ENCODE measurements at regions not wholly inside any gene's neighbourhood (a gene's known extent, or its start where the extent isn't known, plus 50 kb on each side); places are given as distances from the start of the nearest gene placed in this dataset.

DNA sequence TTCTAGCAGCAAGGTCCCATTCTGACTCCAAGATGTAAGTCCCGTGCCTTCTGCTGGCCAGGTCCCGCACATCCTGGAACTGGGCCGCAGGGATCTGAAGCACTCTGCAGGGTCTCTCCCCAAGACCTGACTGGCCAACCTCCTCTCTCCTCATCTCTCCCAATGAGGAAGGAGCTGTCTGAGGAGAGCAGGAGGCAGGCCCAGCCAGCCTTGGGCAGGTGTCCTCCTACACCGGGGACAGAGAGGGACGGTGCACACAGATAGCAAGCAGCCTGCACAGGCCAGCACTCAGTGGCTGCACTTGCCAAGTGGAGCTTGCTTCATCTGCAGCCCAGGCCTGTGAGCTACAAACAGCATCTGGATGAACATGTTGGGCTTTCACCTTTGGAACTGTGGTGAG lies 76.8 kb upstream of the CD93 start:
- Mint-ChIP-seq H3K36me3 (ENCODE audit: low read depth) (no peaks in the 10 kb centered on the region), H3K4me3 (no peak overlapping the region), H3K27ac (no peak overlapping the region), H3K27me3 (peaks cover 3% of the 10 kb centered on the region), H3K9me3 (no peaks in the 10 kb centered on the region), H3K4me1 (no peaks in the 10 kb centered on the region)
- CTCF ChIA-PET = no interaction called here
- POLR2A ChIA-PET = no interaction called here
- TF ChIP-seq, protein P1, sequence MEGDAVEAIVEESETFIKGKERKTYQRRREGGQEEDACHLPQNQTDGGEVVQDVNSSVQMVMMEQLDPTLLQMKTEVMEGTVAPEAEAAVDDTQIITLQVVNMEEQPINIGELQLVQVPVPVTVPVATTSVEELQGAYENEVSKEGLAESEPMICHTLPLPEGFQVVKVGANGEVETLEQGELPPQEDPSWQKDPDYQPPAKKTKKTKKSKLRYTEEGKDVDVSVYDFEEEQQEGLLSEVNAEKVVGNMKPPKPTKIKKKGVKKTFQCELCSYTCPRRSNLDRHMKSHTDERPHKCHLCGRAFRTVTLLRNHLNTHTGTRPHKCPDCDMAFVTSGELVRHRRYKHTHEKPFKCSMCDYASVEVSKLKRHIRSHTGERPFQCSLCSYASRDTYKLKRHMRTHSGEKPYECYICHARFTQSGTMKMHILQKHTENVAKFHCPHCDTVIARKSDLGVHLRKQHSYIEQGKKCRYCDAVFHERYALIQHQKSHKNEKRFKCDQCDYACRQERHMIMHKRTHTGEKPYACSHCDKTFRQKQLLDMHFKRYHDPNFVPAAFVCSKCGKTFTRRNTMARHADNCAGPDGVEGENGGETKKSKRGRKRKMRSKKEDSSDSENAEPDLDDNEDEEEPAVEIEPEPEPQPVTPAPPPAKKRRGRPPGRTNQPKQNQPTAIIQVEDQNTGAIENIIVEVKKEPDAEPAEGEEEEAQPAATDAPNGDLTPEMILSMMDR (IDR thresholded peaks at IDR 0.05) = no peak
- ATAC-seq (ENCODE audit: low read depth) = no peak
- intact Hi-C loops (cut with micrococcal nuclease) = no loop called here
- DNase-seq = no peak

DNA sequence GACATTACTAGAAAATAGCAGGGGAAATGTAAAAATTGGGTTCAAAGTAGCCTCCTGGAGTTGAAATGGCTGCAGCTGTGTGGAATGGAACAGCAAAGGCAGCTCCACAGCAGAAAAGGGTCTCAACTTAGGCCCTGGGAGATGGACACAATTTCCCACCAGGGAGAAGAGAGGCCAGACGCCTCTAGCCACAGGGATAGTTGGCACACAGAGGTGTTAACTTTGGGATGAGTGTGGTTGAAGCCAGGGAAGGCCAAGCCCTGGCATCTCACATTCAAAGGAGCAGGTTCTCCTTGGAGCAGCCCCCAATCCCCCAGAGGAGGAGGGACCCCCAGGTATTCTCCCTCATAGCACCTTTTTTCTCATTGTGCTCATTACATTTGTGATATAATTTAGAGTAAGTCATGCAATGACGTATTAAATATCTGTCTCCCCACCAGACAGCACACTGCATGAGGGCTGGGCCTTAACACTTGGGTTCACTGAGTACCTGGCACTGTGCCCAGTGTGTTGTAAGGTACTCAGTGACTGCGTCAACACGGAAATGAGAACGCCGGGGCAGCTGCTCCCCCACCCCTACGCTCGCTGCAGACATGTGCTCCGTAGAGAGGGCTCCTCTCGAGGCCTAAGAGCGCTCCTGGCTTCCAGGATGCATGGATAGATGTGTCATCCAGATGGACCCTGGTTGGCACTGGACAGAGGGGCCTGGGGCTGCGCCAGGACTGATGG lies 76.0 kb upstream of the CD93 start:
- TF ChIP-seq, protein P1 (IDR thresholded peaks at IDR 0.05) = no peak
- no peak overlapping the region for H3K4me3 Mint-ChIP-seq
- POLR2A ChIA-PET = interaction anchor here (0.7 kb wide), 1 partner anchor 9 kb away, joined by 3 read pairs; no protein-coding TSS in a partner anchor
- H3K36me3 Mint-ChIP-seq (ENCODE audit: low read depth) = no peaks in the 10 kb centered on the region
- intact Hi-C loops (cut with micrococcal nuclease) = no loop called here
- DNase-seq = no peak
- H3K27ac Mint-ChIP-seq = no peak overlapping the region
- peaks cover 3% of the 10 kb centered on the region for H3K27me3 Mint-ChIP-seq
- H3K9me3 Mint-ChIP-seq = no peaks in the 10 kb centered on the region
- no peak for ATAC-seq (ENCODE audit: low read depth)
- CTCF ChIA-PET = no interaction called here
- no peaks in the 10 kb centered on the region for H3K4me1 Mint-ChIP-seq

GRCh38 chr20:23161244-23161891 lies 75.2 kb upstream of the CD93 start:
- no peaks in the 10 kb centered on the region for H3K36me3 Mint-ChIP-seq (ENCODE audit: low read depth)
- no peak overlapping the region for H3K4me3 Mint-ChIP-seq
- no peak for DNase-seq
- POLR2A ChIA-PET = interaction anchor here (0.7 kb wide), 1 partner anchor 10 kb away, joined by 3 read pairs; no protein-coding TSS in a partner anchor
- no peak overlapping the region for H3K27ac Mint-ChIP-seq
- no peak for ATAC-seq (ENCODE audit: low read depth)
- peaks cover 3% of the 10 kb centered on the region for H3K27me3 Mint-ChIP-seq
- TF ChIP-seq, protein P1 (IDR thresholded peaks at IDR 0.05) = no peak
- intact Hi-C loops (cut with micrococcal nuclease) = no loop called here
- CTCF ChIA-PET = no interaction called here
- H3K4me1 Mint-ChIP-seq = no peaks in the 10 kb centered on the region
- no peaks in the 10 kb centered on the region for H3K9me3 Mint-ChIP-seq

DNA sequence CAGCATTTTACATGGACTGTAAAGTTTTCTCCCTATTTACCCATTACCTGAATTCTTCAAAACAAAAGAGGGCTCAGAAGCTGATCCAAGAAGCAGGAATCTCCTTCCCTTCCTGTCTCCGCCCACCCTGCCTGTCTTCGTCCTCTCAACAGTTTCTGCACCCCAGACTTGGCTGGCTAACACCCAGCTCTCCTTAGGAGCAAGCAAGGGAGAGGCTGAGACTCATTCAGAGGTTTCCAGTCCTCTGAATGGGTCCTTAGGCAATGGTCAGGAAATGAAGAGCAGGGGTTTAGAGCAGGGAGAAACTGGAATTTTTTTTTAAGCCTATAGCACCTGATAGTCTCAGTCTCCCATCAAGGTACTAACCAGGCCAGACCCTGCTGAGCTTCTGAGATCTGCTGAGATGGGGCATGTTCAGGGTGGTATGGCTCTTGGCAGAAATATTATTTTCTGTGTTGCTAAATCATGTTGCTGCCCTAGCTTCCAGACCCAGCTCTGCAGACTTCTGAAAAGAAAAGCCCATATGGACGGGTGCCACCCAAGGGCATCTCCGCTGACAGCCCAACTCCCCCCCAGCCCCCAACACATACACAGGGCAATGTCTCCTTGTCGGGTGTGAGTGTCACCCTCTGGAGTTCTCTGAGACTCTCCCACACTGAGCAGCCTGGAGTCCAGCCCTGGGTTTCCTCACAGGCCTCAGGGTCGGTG lies 74.6 kb upstream of the CD93 start:
- Mint-ChIP-seq H3K27ac (no peak overlapping the region), H3K4me3 (no peak overlapping the region), H3K36me3 (ENCODE audit: low read depth) (no peaks in the 10 kb centered on the region), H3K27me3 (peaks cover 3% of the 10 kb centered on the region), H3K4me1 (no peaks in the 10 kb centered on the region), H3K9me3 (no peaks in the 10 kb centered on the region)
- no peak for DNase-seq
- intact Hi-C loops (cut with micrococcal nuclease) = no loop called here
- TF ChIP-seq, protein P1 (IDR thresholded peaks at IDR 0.05) = no peak
- POLR2A ChIA-PET = no interaction called here
- ATAC-seq (ENCODE audit: low read depth) = no peak
- CTCF ChIA-PET = no interaction called here

GRCh38 chr20:23159947-23160318 lies 73.8 kb upstream of the CD93 start:
- H3K27me3 Mint-ChIP-seq = peaks cover 3% of the 10 kb centered on the region
- ChIA-PET CTCF (no interaction called here), POLR2A (no interaction called here)
- no peak overlapping the region for H3K4me3 Mint-ChIP-seq
- intact Hi-C loops (cut with micrococcal nuclease) = no loop called here
- peaks cover 4% of the 10 kb centered on the region for H3K4me1 Mint-ChIP-seq
- no peak for ATAC-seq (ENCODE audit: low read depth)
- H3K36me3 Mint-ChIP-seq (ENCODE audit: low read depth) = no peaks in the 10 kb centered on the region
- no peaks in the 10 kb centered on the region for H3K9me3 Mint-ChIP-seq
- H3K27ac Mint-ChIP-seq = no peak overlapping the region
- no peak for DNase-seq
- TF ChIP-seq, protein P1 (IDR thresholded peaks at IDR 0.05) = no peak
